K562 (cell line): ENCODE measurements at regions not wholly inside any gene's neighbourhood (a gene's known extent, or its start where the extent isn't known, plus 50 kb on each side); places are given as distances from the start of the nearest gene placed in this dataset.

Experiments
- C11orf30 ChIP-seq: fragments of 450-650 bp; IDR thresholded peaks from 2 replicates; pipeline ENCODE4 v1.6.1; 2016; ENCODE audit warnings: low read depth, mild to moderate bottlenecking
- CBFA2T3 ChIP-seq: fragments of 450-650 bp; IDR thresholded peaks from 2 replicates; pipeline ENCODE4 v1.6.1; 2017
- E2F3 ChIP-seq: fragments of 250-450 bp; sonication (Bioruptor Pico); IDR thresholded peaks from 2 replicates; pipeline ENCODE4 v1.4.0; 2020; ENCODE audit warnings: mild to moderate bottlenecking
- JUNB ChIP-seq: fragments of 450-650 bp; formaldehyde crosslinking; conservative IDR thresholded peaks from 2 replicates; pipeline ENCODE4 v1.4.0; 2020; ENCODE audit warnings: mild to moderate bottlenecking
- MAFF ChIP-seq: IDR thresholded peaks from 2 replicates; pipeline ENCODE4 v1.6.1; 2012; ENCODE audit warnings: low read length, improper control_type of control experiment
- MAFG ChIP-seq: fragments of 450-650 bp; conservative IDR thresholded peaks from 2 replicates; pipeline ENCODE4 v1.6.1; 2016; ENCODE audit warnings: missing genetic modification characterization, missing compliant biosample characterization
- MAFK ChIP-seq: IDR thresholded peaks from 2 replicates; pipeline ENCODE4 v1.6.1; 2011; ENCODE audit warnings: low read length, improper control_type of control experiment
- NR0B1 ChIP-seq: fragments of 450-650 bp; IDR thresholded peaks from one replicate; pipeline ENCODE4 v1.6.1; 2018; ENCODE audit warnings: mild to moderate bottlenecking, moderate library complexity; ENCODE audit not compliant: partially characterized antibody
- RB1 ChIP-seq: fragments of 450-650 bp; IDR thresholded peaks from 2 replicates; pipeline ENCODE4 v1.6.1; 2017; ENCODE audit warnings: low read depth, mild to moderate bottlenecking
- ZNF384 ChIP-seq: IDR thresholded peaks from 2 replicates; pipeline ENCODE4 v1.6.1; 2012; ENCODE audit warnings: low read depth, low read length, improper control_type of control experiment
- ZNF589 ChIP-seq: fragments of 200-800 bp; sonication (Bioruptor generic); IDR thresholded peaks from 2 replicates; pipeline ENCODE4 v1.6.1; 2016; ENCODE audit warnings: low read depth, missing genetic modification characterization, missing compliant biosample characterization
- ZNF644 ChIP-seq: fragments of 200-800 bp; sonication (Bioruptor generic); IDR thresholded peaks from 2 replicates; pipeline ENCODE4 v1.6.1; 2016; ENCODE audit warnings: low read depth, missing genetic modification characterization, missing compliant biosample characterization
- TF ChIP-seq, protein P1 (sequence below): fragments of 250-450 bp; sonication (Bioruptor Pico); IDR thresholded peaks from 2 replicates; pipeline ENCODE4 v1.5.0; 2020; ENCODE audit warnings: mild to moderate bottlenecking, borderline replicate concordance
- TF ChIP-seq, protein P2 (sequence below): fragments of 200-800 bp; sonication (Bioruptor generic); IDR thresholded peaks from 2 replicates; pipeline ENCODE4 v1.6.1; 2017; ENCODE audit warnings: missing genetic modification characterization, missing compliant biosample characterization
- TF ChIP-seq, protein P3 (sequence below): fragments of 450-650 bp; formaldehyde crosslinking; IDR thresholded peaks from 2 replicates; pipeline ENCODE4 v1.4.0; 2020; ENCODE audit warnings: mild to moderate bottlenecking, moderate library complexity

DNA sequence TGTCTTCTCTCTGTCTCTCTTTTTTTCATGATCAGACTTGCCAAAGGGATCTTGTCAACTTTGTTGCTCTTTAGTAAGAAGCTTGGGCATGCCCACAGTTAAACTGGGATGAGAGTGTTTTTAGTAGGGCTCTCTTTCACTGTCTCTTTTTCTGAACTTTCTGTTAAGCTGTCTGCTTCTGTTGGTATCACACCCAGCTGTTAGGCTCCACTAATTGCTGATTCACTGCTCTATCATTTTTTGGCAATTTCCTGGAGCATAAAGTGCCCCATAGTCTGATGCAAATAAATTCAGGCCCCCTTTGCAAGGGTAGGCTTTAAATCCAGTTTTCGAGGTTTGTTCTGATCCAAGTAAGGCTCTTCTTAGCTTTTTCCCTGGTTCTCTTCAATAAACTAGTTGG lies 360.4 kb upstream of the ADAMTS9 start (continued):
- TF ChIP-seq, protein P1, sequence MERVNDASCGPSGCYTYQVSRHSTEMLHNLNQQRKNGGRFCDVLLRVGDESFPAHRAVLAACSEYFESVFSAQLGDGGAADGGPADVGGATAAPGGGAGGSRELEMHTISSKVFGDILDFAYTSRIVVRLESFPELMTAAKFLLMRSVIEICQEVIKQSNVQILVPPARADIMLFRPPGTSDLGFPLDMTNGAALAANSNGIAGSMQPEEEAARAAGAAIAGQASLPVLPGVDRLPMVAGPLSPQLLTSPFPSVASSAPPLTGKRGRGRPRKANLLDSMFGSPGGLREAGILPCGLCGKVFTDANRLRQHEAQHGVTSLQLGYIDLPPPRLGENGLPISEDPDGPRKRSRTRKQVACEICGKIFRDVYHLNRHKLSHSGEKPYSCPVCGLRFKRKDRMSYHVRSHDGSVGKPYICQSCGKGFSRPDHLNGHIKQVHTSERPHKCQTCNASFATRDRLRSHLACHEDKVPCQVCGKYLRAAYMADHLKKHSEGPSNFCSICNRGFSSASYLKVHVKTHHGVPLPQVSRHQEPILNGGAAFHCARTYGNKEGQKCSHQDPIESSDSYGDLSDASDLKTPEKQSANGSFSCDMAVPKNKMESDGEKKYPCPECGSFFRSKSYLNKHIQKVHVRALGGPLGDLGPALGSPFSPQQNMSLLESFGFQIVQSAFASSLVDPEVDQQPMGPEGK: no peak
- TF ChIP-seq, protein P2, sequence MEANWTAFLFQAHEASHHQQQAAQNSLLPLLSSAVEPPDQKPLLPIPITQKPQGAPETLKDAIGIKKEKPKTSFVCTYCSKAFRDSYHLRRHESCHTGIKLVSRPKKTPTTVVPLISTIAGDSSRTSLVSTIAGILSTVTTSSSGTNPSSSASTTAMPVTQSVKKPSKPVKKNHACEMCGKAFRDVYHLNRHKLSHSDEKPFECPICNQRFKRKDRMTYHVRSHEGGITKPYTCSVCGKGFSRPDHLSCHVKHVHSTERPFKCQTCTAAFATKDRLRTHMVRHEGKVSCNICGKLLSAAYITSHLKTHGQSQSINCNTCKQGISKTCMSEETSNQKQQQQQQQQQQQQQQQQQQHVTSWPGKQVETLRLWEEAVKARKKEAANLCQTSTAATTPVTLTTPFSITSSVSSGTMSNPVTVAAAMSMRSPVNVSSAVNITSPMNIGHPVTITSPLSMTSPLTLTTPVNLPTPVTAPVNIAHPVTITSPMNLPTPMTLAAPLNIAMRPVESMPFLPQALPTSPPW: no peak
- no peak for TF ChIP-seq E2F3 (CRISPR knock-in tag)
- peak; percentile 49; the same call in 1 of the 2 replicates for TF ChIP-seq MAFF
- TF ChIP-seq C11orf30: peak; percentile 75
- 0 out of 2 replicates have a peak, but pooled peaks have one; percentile 37 for TF ChIP-seq MAFK
- TF ChIP-seq JUNB (CRISPR knock-in tag): no peak
- TF ChIP-seq CBFA2T3: peak; percentile 31; the same call in 1 of the 2 replicates
- TF ChIP-seq ZNF644: no peak
- TF ChIP-seq ZNF589 (CRISPR knock-in tag): no peak
- TF ChIP-seq MAFG: peak; percentile 81
- TF ChIP-seq ZNF384: no peak
- no peak for TF ChIP-seq RB1
- TF ChIP-seq, protein P3, sequence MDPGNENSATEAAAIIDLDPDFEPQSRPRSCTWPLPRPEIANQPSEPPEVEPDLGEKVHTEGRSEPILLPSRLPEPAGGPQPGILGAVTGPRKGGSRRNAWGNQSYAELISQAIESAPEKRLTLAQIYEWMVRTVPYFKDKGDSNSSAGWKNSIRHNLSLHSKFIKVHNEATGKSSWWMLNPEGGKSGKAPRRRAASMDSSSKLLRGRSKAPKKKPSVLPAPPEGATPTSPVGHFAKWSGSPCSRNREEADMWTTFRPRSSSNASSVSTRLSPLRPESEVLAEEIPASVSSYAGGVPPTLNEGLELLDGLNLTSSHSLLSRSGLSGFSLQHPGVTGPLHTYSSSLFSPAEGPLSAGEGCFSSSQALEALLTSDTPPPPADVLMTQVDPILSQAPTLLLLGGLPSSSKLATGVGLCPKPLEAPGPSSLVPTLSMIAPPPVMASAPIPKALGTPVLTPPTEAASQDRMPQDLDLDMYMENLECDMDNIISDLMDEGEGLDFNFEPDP (CRISPR knock-in tag): no peak
- no peak for TF ChIP-seq NR0B1
